Cardiac fibroblast (primary cell): ENCODE measurements at regions not wholly inside any gene's neighbourhood (a gene's known extent, or its start where the extent isn't known, plus 50 kb on each side); places are given as distances from the start of the nearest gene placed in this dataset.

Experiments
- DNase-seq, 2 donors: peaks; one replicate each; pipeline versions ENCODE4 v3.0.0 to v3.0.0-alpha.2; 2010; ENCODE audit warnings: low read depth in 2 of 2
- H3K4me3 ChIP-seq, 2 donors: replicated peaks in 1 of 2; 1 replicate in 1 of 2; 2 replicates in 1 of 2; pipeline ENCODE4 v1.5.1; 2011; ENCODE audit warnings: low read depth in 2 of 2, low read length in 2 of 2, mild to moderate bottlenecking in 2 of 2, moderate library complexity in 1 of 2
- CTCF ChIP-seq: IDR thresholded peaks from one replicate; pipeline ENCODE4 v1.5.1; 2011; ENCODE audit warnings: low read depth, mild to moderate bottlenecking, low read length, inconsistent platforms

GRCh38 chr6:3538536-3538935 lies 81.7 kb upstream of the SLC22A23 start:
- no peak overlapping the region for H3K4me3 ChIP-seq
- no peak for DNase-seq
- no peak for TF ChIP-seq CTCF

GRCh38 chr6:3536901-3537300 lies 80.1 kb upstream of the SLC22A23 start:
- no peak overlapping the region for H3K4me3 ChIP-seq
- no peak for DNase-seq
- no peak for TF ChIP-seq CTCF

DNA sequence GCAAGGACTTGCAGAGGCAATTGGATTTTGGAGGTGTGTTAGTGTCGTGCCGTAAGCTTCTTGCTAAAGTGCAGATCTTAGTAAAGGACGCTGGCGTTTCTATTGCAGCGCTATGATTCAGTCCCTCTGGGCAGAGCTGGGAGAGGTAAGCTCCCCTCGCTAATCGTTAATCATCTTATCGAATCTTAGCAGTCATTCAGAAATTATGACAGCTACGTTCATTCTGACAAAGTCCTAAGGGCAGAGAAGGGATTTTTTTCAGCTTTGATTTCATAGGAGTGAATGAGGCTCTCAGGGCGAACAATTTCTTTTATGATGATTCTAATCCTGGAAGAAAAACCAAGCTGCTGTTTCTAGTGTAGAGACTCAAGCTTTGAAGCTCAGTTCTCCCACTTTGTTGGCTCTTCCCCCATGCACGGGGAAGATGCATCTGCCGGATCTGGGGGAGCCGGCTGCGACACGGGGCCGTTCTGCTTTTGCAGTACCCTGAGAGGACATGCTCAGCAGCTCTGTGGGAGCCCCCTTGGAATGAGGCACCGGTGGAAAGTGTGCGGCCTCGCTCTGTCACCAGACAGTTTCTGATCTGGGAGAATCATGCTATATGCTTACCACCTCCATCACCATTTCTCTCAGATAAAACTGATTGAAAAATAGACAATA lies 79.1 kb upstream of the SLC22A23 start:
- no peak overlapping the region for H3K4me3 ChIP-seq
- TF ChIP-seq CTCF = no peak
- no peak for DNase-seq

- no peak overlapping the region for H3K4me3 ChIP-seq
- no peak for TF ChIP-seq CTCF
- DNase-seq = no peak
These were observed 78.4 kb upstream of the SLC22A23 start for GRCh38 chr6:3535033-3535775.

- no peak overlapping the region for H3K4me3 ChIP-seq
- peak in 1 of 2 donors; percentile 83 for DNase-seq
- no peak for TF ChIP-seq CTCF
These were observed 77.7 kb upstream of the SLC22A23 start for GRCh38 chr6:3534599-3534998.

DNA sequence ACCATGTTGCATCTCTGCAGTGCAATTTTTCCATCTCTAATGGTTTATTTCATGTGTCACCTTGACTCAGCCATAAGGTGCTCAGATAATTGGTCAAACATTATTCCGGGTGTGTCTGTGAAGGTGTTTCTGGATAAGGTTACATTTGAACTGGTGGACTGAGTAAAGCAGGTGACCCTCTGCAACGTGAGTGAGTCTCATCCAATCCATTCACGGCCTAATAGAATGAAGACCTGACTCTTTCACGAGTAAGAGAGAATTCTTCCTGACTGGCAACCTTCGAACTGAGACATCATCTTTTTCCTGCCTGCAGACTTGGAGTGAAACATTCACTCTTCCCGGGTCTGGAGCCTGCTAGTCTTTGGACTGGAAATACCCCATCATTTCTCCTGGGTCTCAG lies 77.1 kb upstream of the SLC22A23 start:
- no peak for DNase-seq
- no peak for TF ChIP-seq CTCF

More for the DNA sequence above, 77.1 kb upstream of the SLC22A23 start:
- H3K4me3 ChIP-seq = no peak overlapping the region
